IPS DF 6.9 (cell line): ENCODE measurements at regions not wholly inside any gene's neighbourhood (a gene's known extent, or its start where the extent isn't known, plus 50 kb on each side); places are given as distances from the start of the nearest gene placed in this dataset.

ENCODE experiments used
- DNase-seq: peaks from one replicate; pipeline ENCODE4 v3.0.0-alpha.2; 2013; ENCODE audit warnings: low read depth, low spot score
- H3K27ac ChIP-seq: one replicate; pipeline ENCODE4 v1.5.1; 2013; ENCODE audit warnings: low read length, control low read depth
- H3K27me3 ChIP-seq: 2 replicates; pipeline ENCODE4 v1.6.1; 2013; ENCODE audit warnings: mild to moderate bottlenecking, low read length; ENCODE audit not compliant: control insufficient read depth, insufficient read depth
- H3K36me3 ChIP-seq: 2 replicates; pipeline ENCODE4 v1.6.1; 2013; ENCODE audit warnings: low read length; ENCODE audit not compliant: control insufficient read depth, insufficient read depth
- H3K4me1 ChIP-seq: 2 replicates; pipeline ENCODE4 v1.6.1; 2013; ENCODE audit warnings: low read length; ENCODE audit not compliant: control insufficient read depth, insufficient read depth
- H3K4me3 ChIP-seq: 2 replicates; pipeline ENCODE4 v1.5.1; 2013; ENCODE audit warnings: mild to moderate bottlenecking, low read length
- H3K9me3 ChIP-seq: 2 replicates; pipeline ENCODE4 v1.6.1; 2013; ENCODE audit warnings: low read length, inconsistent platforms; ENCODE audit not compliant: control insufficient read depth, insufficient read depth
- WGBS: extraction: QIAGEN DNeasy Blood & Tissue Kit; methylation state at CpG from one replicate; pipeline ENCODE4 v1.1.7; 2013; ENCODE audit warnings: mixed read lengths, missing lambda C conversion rate; ENCODE audit not compliant: insufficient read length, insufficient coverage; 5-methylcytosine and 5-hydroxymethylcytosine counted together

DNA sequence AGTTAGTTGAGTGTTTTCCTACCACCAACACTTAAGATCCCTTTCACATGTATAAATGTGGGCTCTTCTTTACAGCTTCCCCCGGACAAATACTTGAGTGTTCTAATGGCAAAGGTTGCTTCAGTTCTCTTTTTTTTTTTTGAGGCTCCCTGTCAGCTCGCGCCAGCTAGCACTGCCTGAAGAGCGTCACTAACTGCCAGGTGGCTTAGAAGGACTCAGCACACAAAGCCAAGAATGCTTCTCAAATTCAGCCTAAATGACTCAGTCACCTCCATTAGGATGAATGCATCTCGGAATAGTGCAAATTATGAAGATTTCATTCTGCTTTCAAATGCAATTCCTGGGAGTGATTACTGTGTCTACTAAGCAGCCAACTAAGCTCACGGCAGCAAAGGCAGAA lies 150.7 kb upstream of the BTBD3 start:
- no peak for DNase-seq
- no CpG with 5 or more reads among the region's 6 CpGs for WGBS
- Histone ChIP-seq H3K36me3 (no peaks in the 10 kb centered on the region), H3K4me1 (peaks cover 4% of the 10 kb centered on the region; the same call in 1 of the 2 replicates), H3K27me3 (no peaks in the 10 kb centered on the region), H3K27ac (no peak overlapping the region), H3K9me3 (no peaks in the 10 kb centered on the region), H3K4me3 (no peak overlapping the region)

DNA sequence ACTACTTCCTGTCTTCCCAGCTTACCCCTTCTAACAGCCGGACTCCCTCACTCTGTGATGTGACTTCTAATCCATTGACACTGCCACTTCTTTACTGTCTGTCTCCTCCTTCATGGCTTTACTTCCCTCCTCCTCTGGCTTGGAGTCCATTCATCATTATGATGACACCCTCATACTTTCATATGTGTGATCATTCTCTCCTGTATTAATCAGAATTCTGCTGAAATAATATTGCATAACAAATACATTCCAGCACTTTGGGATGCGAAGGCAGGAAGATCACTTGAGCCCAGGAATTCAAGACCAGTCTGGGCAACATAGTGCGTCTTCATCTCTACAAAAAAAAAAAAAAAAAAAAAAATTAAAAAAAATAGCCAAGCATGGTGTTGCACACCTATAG lies 147.9 kb upstream of the BTBD3 start:
- H3K27me3 ChIP-seq = no peaks in the 10 kb centered on the region
- no peak overlapping the region for H3K27ac ChIP-seq
- peaks cover 4% of the 10 kb centered on the region; the same call in 1 of the 2 replicates for H3K4me1 ChIP-seq
- H3K4me3 ChIP-seq = no peak overlapping the region
- H3K36me3 ChIP-seq = no peaks in the 10 kb centered on the region
- WGBS = no CpG with 5 or more reads among the region's 3 CpGs
- DNase-seq = no peak
- no peaks in the 10 kb centered on the region for H3K9me3 ChIP-seq

DNA sequence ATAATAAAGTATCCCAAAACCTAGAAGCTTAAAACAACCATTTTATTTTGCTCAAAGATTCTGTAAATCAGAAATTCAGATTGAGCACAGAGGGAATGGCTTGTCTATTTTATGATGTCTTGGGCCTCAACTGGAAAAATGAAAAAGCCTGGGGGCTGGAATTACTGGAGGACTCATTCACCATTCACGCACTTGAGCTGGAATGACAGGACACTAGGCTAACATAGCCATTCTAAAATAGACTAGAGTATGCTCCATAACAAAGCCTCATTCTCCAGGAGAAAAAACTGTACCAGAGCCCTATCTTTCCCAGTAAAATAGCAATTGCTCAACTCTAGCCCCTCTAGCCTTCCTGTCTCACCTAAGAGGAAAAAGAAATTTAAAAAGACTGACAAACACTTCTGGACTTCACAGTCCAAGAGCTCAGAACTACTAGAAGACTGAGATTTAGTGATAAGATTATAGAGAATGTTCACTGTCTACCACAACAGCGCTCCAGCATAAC lies 145.4 kb upstream of the BTBD3 start:
- no peaks in the 10 kb centered on the region for H3K36me3 ChIP-seq
- WGBS = no CpG with 5 or more reads among the region's 2 CpGs

DNA sequence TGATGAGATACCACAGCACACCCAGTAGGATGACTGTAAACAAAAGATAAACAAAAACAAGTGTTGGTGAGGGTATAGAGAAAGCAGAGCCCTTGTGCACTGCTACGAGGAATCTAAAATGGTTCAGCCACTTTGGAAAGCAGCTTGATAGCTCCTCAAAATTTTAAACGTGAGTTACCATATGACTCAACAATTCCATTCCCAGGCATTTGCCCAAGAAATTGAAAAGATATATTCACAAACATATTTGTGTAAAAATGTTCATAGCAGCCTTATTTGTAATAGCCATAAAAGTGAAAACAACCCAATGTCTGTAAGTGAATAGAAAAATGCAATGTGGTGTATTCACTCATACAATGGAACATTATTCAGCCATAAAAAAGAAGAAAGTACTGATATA lies 141.0 kb upstream of the BTBD3 start:
- Histone ChIP-seq H3K27me3 (no peaks in the 10 kb centered on the region), H3K4me3 (no peak overlapping the region), H3K27ac (no peak overlapping the region), H3K4me1 (peaks cover 2% of the 10 kb centered on the region; the same call in 1 of the 2 replicates), H3K9me3 (no peaks in the 10 kb centered on the region), H3K36me3 (no peaks in the 10 kb centered on the region)
- no CpG with 5 or more reads among the region's 2 CpGs for WGBS
- DNase-seq = no peak

More for the DNA sequence above, 145.4 kb upstream of the BTBD3 start:
- Histone ChIP-seq H3K4me1 (no peaks in the 10 kb centered on the region; the same call in 1 of the 2 replicates), H3K4me3 (no peak overlapping the region), H3K9me3 (no peaks in the 10 kb centered on the region), H3K27ac (no peak overlapping the region), H3K27me3 (no peaks in the 10 kb centered on the region)
- no peak for DNase-seq

DNA sequence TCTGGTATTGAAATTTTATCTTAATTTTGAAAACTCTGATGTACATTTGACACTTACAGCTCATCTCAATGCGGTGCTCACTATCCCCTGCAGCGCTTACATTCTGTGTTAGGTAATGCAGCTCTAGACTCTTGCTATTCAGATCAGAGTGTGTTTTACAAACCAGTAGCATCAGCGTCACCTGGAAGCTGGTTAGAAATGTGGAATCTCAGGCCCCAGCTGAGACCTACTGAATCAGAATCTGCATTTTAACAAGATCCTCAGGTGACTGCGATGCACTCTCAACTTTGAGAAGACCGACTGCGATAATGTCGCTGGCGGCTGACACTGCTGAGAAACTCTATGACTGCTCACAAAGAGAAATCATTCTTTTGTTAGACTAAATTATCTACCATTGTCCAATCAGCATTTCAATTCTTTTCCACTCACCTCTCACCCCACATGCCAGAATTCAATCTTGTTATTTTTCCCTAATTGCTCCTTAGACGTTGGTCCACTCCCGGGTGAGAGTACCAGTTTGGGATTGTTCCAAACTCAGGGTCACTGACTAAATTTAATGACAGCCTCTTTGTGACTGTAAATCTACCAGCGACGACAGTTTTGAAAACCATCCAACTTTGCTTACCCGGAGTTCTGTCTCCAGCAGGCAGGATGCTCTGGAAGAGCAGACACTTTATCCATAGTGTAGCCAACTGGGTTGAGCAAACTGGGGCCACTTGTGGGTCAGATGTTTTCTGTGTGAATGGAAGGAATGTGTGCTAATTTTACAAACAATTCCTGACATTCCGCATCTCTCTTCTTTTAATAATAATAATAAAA lies 140.1 kb upstream of the BTBD3 start:
- Histone ChIP-seq H3K4me3 (no peak overlapping the region), H3K27ac (no peak overlapping the region), H3K4me1 (peaks cover 2% of the 10 kb centered on the region; the same call in 1 of the 2 replicates), H3K27me3 (no peaks in the 10 kb centered on the region), H3K36me3 (no peaks in the 10 kb centered on the region), H3K9me3 (no peaks in the 10 kb centered on the region)
- no peak for DNase-seq
- no CpG with 5 or more reads among the region's 14 CpGs for WGBS

DNA sequence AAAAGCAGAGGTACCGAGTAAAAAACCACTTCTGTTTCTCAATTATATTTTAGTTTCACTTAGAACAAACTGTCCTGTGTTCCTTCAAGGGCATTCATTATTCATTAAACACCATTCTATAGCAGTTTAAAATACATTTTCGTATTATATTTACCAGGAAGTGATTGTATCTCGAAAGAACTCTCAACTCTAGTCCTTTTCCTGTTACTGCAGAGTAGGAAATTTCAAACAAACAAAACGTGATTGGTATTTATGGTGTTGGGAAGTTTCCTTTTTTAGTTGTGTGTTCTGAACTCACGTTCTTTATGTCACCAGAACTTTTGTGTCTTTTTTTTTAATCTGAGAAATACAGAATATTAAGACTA lies 139.5 kb upstream of the BTBD3 start:
- no peak overlapping the region for H3K27ac ChIP-seq
- peaks cover 5% of the 10 kb centered on the region; the same call in 1 of the 2 replicates for H3K4me1 ChIP-seq
- no peaks in the 10 kb centered on the region for H3K27me3 ChIP-seq
- WGBS = no CpG with 5 or more reads among the region's 5 CpGs
- no peaks in the 10 kb centered on the region for H3K9me3 ChIP-seq
- no peak for DNase-seq
- no peak overlapping the region for H3K4me3 ChIP-seq
- H3K36me3 ChIP-seq = no peaks in the 10 kb centered on the region

DNA sequence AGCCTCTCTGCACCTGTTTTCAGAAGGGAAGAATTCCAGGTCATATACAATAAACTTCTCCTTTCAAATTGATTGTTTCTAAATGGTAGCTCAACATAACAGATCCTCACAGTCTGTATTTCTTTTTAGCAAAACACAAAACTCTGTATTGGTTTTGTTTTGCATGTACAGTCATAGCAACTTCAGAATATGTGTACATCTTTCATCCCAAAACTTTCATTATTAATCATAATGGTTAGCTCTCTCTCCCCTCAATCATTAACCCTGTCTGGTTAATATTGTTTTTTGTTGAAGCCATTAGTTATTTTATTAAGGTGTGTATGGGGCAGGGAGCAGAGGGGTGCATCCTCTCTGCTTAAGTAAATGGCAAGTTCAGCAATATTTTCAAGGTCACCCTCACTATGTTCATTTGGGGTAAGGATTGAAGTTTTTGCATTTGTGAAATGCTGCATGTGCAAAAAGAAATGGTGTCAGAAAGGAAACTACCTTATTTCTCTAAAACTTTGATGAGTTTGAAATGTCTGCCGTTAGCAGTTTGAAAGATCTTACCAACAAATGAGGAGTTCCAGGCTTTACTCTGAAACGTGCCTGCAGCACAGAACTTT lies 136.8 kb upstream of the BTBD3 start:
- Histone ChIP-seq H3K9me3 (no peaks in the 10 kb centered on the region), H3K27ac (no peak overlapping the region), H3K4me3 (no peak overlapping the region), H3K36me3 (no peaks in the 10 kb centered on the region), H3K4me1 (peaks cover 6% of the 10 kb centered on the region; the same call in 1 of the 2 replicates), H3K27me3 (no peaks in the 10 kb centered on the region)
- WGBS = no CpG with 5 or more reads among the region's 2 CpGs
- DNase-seq = no peak

DNA sequence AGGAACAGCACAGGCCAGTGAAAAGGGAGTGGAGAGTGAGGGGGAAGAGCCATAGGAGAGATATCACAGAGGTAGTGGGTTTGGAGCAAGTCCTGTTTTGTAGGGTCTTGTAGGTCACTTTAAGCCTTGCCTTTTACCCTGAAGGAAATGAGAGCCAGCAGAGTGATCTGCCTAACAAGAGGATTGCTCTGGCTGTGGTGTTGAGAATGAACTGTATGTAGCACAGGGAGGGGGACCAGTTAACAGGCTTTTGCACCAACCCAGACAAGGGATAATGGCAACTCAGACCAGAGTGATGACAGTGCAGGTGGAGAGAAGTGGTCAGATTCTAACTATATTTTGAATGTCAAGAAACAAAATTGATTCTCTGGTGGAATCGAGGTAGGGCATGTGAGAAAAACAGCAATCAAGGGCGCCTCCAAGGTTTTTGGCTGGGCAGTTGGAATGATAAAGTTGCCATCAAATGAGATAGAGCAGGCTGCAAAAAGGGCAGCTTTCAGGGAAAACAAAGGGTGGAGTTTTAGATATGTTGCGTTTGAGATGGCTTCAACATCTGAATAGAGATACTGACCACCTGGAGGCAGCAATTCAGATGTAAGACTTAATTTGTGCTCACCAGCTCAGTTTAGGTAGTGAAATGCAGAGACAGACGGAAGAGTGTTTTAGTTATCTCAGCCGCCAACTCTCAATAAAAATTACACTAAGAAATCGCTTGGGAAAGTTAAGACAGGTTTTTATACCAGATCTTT lies 134.4 kb upstream of the BTBD3 start:
- Histone ChIP-seq H3K27ac (no peak overlapping the region), H3K27me3 (no peaks in the 10 kb centered on the region), H3K9me3 (no peaks in the 10 kb centered on the region), H3K4me3 (no peak overlapping the region), H3K36me3 (no peaks in the 10 kb centered on the region), H3K4me1 (peaks cover 5% of the 10 kb centered on the region; the same call in 1 of the 2 replicates)
- WGBS = no CpG with 5 or more reads among the region's 6 CpGs
- DNase-seq = no peak

DNA sequence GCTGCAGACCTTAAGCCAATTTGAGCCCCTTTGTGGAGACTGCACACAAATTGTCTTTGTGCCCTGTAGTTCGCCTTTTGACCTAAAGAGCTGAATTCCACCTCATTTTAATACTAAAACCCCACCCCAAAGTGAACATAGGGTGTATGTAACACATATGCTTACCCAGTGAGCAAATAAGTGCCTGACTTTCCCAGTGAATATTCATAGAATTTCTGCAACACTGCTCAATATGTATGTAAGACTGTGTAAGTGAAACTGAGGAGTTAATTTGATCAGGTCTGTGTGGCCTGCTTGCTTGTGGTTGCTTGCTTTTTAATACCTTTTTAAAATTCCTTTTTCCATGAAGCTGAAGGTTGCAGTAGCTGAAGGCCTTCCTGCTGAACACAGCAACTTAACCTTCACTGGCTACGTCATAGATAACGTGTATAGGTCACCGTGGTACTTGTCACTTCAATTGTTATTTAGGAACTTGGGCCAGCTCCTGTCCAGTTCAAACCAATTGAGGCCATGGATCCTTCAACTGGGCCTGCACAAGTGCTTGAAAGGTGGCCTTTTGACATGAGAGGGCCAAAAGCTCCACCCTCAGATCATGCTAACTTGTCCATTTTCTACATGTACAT lies 131.7 kb upstream of the BTBD3 start:
- Histone ChIP-seq H3K36me3 (no peaks in the 10 kb centered on the region), H3K27ac (no peak overlapping the region), H3K4me1 (peaks cover 5% of the 10 kb centered on the region; the same call in 1 of the 2 replicates), H3K9me3 (no peaks in the 10 kb centered on the region), H3K27me3 (no peaks in the 10 kb centered on the region), H3K4me3 (no peak overlapping the region)
- no CpG with 5 or more reads among the region's 4 CpGs for WGBS
- no peak for DNase-seq

DNA sequence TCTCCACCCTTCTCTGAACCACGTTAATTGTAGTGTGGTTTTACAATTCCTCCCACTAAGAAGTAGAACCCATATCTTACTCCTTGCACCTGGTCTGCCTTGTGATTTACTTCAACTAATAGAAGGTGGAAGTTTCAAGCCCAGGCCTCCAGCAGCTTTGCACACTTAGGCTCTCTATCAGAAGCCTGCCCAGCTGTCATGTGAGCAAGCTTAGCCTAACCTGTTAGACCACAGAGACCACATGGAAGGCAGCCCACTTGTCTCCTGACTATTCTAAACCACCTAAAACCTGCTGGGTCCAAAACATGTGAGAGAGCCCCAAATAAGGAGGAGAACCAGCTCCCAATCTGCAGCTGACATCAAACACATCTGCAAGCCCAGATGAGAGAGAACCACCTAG lies 127.6 kb upstream of the BTBD3 start:
- no CpG with 5 or more reads among the region's 1 CpG for WGBS
- DNase-seq = no peak
- H3K27ac ChIP-seq = no peak overlapping the region

More for the DNA sequence above, 127.6 kb upstream of the BTBD3 start:
- Histone ChIP-seq H3K4me3 (no peak overlapping the region), H3K4me1 (no peaks in the 10 kb centered on the region), H3K9me3 (no peaks in the 10 kb centered on the region), H3K27me3 (no peaks in the 10 kb centered on the region), H3K36me3 (no peaks in the 10 kb centered on the region)
